ENCODE measurements at regions not wholly inside any gene's neighbourhood (a gene's known extent, or its start where the extent isn't known, plus 50 kb on each side); places are given as distances from the start of the nearest gene placed in this dataset.
"Not testable (repeated sequence)": the region's sequence is repeated elsewhere in the genome, so short reads cannot be mapped to it uniquely, and the experiment has no call there.

- TF ChIP-seq, protein P1, sequence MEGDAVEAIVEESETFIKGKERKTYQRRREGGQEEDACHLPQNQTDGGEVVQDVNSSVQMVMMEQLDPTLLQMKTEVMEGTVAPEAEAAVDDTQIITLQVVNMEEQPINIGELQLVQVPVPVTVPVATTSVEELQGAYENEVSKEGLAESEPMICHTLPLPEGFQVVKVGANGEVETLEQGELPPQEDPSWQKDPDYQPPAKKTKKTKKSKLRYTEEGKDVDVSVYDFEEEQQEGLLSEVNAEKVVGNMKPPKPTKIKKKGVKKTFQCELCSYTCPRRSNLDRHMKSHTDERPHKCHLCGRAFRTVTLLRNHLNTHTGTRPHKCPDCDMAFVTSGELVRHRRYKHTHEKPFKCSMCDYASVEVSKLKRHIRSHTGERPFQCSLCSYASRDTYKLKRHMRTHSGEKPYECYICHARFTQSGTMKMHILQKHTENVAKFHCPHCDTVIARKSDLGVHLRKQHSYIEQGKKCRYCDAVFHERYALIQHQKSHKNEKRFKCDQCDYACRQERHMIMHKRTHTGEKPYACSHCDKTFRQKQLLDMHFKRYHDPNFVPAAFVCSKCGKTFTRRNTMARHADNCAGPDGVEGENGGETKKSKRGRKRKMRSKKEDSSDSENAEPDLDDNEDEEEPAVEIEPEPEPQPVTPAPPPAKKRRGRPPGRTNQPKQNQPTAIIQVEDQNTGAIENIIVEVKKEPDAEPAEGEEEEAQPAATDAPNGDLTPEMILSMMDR (conservative IDR thresholded peaks at IDR 0.05; ENCODE audit: low read length): not testable (repeated sequence)
- not testable (repeated sequence) for TF ChIP-seq EZH2phosphoT487 (IDR thresholded peaks at IDR 0.05; ENCODE audit: borderline replicate concordance, low read depth, low read length)
Observed at GRCh38 chr9:42550789-42551357, 367.4 kb downstream of the SPATA31A6 start.

Data from OCI-LY7 (cell line).